Activated CD4-positive, CD25-positive, alpha-beta regulatory T cell treated with anti-CD3 and anti-CD28 coated beads, Interleukin-2, amount 50 U/mL, for 16 hours (primary cell): ENCODE measurements at regions not wholly inside any gene's neighbourhood (a gene's known extent, or its start where the extent isn't known, plus 50 kb on each side); places are given as distances from the start of the nearest gene placed in this dataset.

ENCODE experiments used
- DNase-seq: peaks from one replicate; pipeline ENCODE4 v3.0.0-alpha.2; 2020; ENCODE audit warnings: low read depth, low spot score

- no peak for DNase-seq
These were observed 877.0 kb upstream of the TMEM132C start for GRCh38 chr12:127389923-127390322.

GRCh38 chr12:127393465-127393864, 873.5 kb upstream of the TMEM132C start:
- no peak for DNase-seq

- DNase-seq, result no peak
These were observed 873.1 kb upstream of the TMEM132C start for GRCh38 chr12:127393896-127394295.

- DNase-seq, result no peak
These were observed 870.2 kb upstream of the TMEM132C start for GRCh38 chr12:127396734-127397133.

DNA sequence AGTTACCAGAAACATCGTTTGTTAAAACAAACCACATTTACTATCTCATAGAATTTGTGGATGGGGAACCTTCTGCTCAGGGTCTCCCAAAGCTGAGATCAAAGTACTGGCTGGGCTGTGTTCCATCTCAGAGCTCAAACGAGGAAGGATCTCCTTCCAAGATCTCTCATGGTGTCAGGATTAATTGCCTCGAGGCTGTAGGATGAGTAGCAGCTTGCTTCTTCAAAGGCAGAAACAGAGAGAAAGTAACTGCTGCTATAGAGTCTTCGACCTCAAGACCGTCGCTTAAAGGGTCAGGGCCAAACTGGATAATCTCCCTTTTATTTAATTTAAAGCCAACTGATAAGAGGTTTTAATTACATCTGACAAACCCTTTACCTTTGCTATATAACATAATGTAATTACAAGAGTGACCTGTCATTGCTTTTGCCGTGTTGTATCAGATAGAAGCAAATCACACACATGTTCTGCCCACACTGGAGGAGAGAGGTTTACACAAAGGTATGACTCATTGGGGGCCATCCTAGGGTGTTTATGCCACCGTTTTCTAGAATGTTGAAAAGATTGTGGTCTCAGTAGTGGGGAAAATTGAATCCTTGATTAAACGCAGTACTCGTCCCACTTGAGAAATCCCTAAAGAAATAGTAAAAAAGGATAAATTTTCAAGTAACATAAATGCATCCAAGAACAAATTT, 868.8 kb upstream of the TMEM132C start:
- no peak for DNase-seq

- DNase-seq, result no peak
These were observed 867.5 kb upstream of the TMEM132C start for GRCh38 chr12:127399451-127399850.

- DNase-seq, result no peak
These were observed 866.7 kb upstream of the TMEM132C start for GRCh38 chr12:127400221-127400620.

GRCh38 chr12:127401005-127401404, 866.0 kb upstream of the TMEM132C start:
- no peak for DNase-seq

DNA sequence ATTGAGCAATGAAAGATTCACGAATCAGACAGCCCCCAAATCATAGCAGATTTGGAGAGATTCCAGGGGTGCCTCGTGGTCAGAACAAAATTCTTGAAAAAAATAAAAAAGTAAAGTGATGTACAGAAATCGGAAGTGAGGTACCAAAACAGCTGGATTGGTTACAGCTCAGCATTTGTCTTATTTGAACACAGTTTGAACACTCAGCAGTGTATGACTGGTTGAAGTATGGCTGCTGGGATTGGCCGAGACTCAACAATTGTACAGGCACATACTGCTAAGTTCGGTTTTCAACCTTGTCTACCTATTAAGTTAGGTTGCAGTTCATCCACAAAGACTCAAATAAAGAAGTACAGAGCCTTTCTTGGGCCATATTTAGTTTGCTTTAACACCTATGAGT, 865.4 kb upstream of the TMEM132C start:
- DNase-seq, result no peak

DNA sequence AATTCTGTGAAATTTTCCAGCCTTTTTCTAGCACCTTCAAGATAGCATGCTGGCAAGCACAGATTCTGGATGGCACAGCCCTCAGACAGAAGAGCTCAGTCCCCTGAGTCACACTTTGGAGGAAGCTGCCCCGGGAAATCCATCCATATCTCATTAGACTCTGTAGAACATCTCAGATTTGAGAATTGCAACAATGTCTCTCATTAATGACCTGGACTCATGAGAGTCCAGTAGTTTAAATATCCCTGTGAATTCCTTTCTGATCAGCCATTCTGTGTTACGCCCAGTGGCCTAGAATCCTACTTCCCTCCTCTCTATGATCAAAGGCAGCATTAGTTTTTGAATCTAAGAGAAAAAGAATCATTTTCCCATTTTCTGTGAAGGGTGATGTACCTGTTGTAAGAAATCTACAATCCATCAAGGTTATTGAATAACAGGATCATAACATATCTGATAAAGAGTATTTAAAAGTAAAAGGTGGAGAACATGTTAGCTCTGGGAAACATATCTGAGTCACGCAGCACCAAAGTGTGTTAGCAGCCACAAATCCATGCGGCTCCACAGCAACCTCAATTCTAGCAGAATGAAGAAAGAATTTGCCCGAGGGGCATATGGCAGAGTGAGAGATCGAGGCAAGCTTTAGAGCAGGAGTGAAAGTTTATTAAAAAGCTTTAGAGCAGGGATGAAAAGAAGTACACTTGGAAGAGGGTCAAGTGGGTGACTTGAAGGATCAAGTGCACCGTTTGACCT, 855.6 kb upstream of the TMEM132C start:
- DNase-seq, result no peak

DNA sequence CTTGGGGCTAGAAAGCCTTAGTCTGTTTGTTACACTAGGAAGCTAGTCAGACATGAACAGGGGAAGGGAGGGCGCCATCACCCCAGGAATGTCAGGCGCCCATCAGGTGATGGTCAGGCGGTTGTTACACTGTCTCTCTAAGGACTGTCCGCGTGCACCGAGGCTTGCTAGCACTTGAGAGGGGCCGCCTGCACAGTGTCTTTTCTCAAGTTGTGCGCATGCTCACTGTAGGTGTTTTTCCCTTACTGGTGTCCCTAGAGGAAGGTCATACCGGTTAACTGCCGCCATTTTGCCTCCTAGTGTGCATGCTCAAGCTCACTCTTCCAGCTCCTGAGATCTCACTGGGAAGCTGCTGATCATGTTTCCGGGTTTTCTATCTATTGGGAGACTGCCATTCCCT, 855.0 kb upstream of the TMEM132C start:
- no peak for DNase-seq

DNA sequence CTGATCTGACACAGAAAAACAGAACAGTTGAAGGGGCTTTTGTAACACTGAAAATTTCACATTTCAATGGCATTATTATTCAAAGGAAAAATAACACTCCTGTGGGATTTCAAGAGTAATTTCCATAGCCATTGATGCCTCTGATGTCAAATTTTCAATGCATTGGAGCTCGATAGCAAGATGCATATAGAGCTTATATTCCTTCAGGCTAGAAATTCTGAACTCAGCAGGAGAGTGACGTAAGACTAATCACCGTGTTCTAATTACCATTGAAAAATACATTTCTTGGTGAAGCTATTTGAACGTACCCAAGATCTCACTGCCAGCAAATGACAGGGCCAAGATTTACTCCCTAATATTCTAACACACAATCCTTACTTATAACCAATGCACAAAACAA, 854.1 kb upstream of the TMEM132C start:
- no peak for DNase-seq

DNA sequence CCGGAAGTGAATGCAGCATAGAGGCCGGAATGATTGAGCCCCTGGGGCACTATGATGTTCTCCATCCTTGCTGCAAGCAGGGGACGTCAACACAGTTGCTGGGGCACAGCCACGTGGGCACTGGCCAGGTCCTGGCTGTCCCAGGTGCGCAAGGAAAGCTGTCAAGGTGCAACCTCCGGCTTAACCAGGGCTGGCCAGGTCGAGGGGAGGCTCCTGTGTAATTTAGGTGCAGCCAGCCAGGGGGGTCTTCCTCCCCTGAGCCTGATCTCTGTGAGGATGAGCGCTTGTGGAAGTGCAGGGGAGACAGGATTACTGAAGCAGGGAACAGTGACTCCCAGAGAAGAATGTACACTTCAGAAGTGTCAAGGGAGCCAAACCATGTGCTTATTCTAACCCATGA, 852.8 kb upstream of the TMEM132C start:
- no peak for DNase-seq

GRCh38 chr12:127414636-127415035, 852.3 kb upstream of the TMEM132C start:
- DNase-seq, result no peak

- DNase-seq, result no peak
These were observed 850.2 kb upstream of the TMEM132C start for GRCh38 chr12:127416796-127417195.

GRCh38 chr12:127419111-127419510, 847.9 kb upstream of the TMEM132C start:
- no peak for DNase-seq

GRCh38 chr12:127421614-127422013, 845.4 kb upstream of the TMEM132C start:
- no peak for DNase-seq

- no peak for DNase-seq
These were observed 843.9 kb upstream of the TMEM132C start for GRCh38 chr12:127422935-127423566.

DNA sequence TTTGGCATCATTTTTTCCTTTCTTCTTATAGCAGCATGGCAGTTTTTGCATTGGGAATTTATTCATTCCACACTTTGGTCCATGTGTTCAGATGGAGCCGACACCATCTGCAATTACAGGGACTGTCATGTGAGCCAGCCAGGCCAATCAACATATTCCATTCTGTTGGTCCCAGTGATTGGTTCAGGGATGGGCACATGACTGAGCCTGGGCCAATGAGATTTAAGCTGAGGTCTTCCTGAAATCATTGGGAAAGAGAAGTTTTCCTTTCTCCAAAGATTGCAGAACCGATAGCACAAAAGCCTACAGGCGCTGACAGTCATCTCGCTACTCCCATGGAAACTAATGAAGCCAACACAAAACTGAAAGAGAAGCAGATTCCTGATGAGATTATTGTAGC, 841.5 kb upstream of the TMEM132C start:
- no peak for DNase-seq

GRCh38 chr12:127428420-127428819, 838.5 kb upstream of the TMEM132C start:
- DNase-seq, result no peak

DNA sequence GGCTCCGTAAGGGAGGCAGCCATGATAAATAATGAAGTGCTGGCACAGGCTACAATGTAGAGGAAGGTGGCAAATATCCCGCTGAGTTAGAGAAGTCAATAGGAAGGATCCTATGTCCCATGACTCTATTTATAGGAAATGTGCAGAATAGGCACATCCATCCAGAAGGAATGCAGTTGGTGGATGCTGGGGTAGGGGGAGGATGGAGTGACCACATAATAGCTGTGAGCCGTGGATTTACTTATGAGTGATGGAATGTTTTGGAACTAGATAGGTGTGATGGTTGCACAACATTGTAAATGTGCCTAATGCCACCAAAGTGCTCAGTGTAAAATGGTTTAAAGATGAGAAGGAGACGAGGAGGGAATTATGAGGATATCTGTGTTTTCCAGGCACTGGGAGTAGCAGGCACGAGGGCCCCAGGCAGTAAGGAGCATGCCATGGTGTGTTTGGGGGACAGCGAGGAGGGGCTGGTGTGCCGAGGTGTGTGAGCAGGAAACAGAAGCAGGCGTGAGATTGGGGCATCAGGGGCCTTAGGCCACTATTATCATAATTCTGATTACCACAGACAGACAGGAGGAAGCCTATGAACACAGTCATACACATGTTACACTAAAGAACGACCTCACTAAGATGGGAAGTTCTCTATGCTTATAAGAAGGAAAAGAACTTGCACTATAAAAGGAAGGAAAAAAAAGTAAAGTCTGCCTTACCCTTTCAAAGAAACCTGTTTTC, 837.3 kb upstream of the TMEM132C start:
- no peak for DNase-seq

- DNase-seq, result no peak
These were observed 836.6 kb upstream of the TMEM132C start for GRCh38 chr12:127430401-127430800.
